ENCODE measurements at regions not wholly inside any gene's neighbourhood (a gene's known extent, or its start where the extent isn't known, plus 50 kb on each side); places are given as distances from the start of the nearest gene placed in this dataset.
"Not testable (repeated sequence)": the region's sequence is repeated elsewhere in the genome, so short reads cannot be mapped to it uniquely, and the experiment has no call there.

GRCh38 chr12:89195470-89195869 is 156.8 kb downstream of the DUSP6 start:
- TF ChIP-seq POLR2A (IDR thresholded peaks at IDR 0.05; ENCODE audit: low read depth, low read length) (no peak), TAF1 (IDR thresholded peaks at IDR 0.05; ENCODE audit: borderline replicate concordance, low read depth, low read length) (no peak)
- DNase-seq (ENCODE audit: insufficient read length) (no peak), FAIRE-seq (no peak)

- no peak for FAIRE-seq
- DNase-seq (ENCODE audit: insufficient read length), result no peak
- no peak for TF ChIP-seq POLR2A (IDR thresholded peaks at IDR 0.05; ENCODE audit: low read depth, low read length)
- TF ChIP-seq TAF1 (IDR thresholded peaks at IDR 0.05; ENCODE audit: borderline replicate concordance, low read depth, low read length), result no peak
- no peak for TF ChIP-seq POLR2AphosphoS5 (IDR thresholded peaks at IDR 0.05; ENCODE audit: low read depth, low read length)
Measured at GRCh38 chr12:89194683-89195082, 157.6 kb downstream of the DUSP6 start.

- no peak for DNase-seq (ENCODE audit: insufficient read length)
- no peak for TF ChIP-seq POLR2AphosphoS5 (IDR thresholded peaks at IDR 0.05; ENCODE audit: low read depth, low read length)
- TF ChIP-seq POLR2A (IDR thresholded peaks at IDR 0.05; ENCODE audit: low read depth, low read length), result no peak
- TF ChIP-seq TAF1 (IDR thresholded peaks at IDR 0.05; ENCODE audit: borderline replicate concordance, low read depth, low read length), result no peak
- FAIRE-seq, result no peak
Measured at GRCh38 chr12:89192429-89192828, 159.9 kb downstream of the DUSP6 start.

- FAIRE-seq; DNase-seq (ENCODE audit: insufficient read length): not testable (repeated sequence)
Measured at GRCh38 chr12:89191597-89191996, 160.7 kb downstream of the DUSP6 start.

GRCh38 chr12:89189448-89189847 is 162.9 kb downstream of the DUSP6 start:
- FAIRE-seq, result no peak
- no peak for DNase-seq (ENCODE audit: insufficient read length)
- TF ChIP-seq POLR2AphosphoS5 (IDR thresholded peaks at IDR 0.05; ENCODE audit: low read depth, low read length), result no peak
- no peak for TF ChIP-seq TAF1 (IDR thresholded peaks at IDR 0.05; ENCODE audit: borderline replicate concordance, low read depth, low read length)
- no peak for TF ChIP-seq POLR2A (IDR thresholded peaks at IDR 0.05; ENCODE audit: low read depth, low read length)

GRCh38 chr12:89187507-89187906 is 164.8 kb downstream of the DUSP6 start:
- no peak for FAIRE-seq
- no peak for TF ChIP-seq POLR2AphosphoS5 (IDR thresholded peaks at IDR 0.05; ENCODE audit: low read depth, low read length)
- no peak for TF ChIP-seq TAF1 (IDR thresholded peaks at IDR 0.05; ENCODE audit: borderline replicate concordance, low read depth, low read length)
- no peak for TF ChIP-seq POLR2A (IDR thresholded peaks at IDR 0.05; ENCODE audit: low read depth, low read length)
- DNase-seq (ENCODE audit: insufficient read length), result no peak

GRCh38 chr12:89185889-89186288 is 166.4 kb downstream of the DUSP6 start:
- DNase-seq (ENCODE audit: insufficient read length) (no peak), FAIRE-seq (no peak)
- TF ChIP-seq POLR2A (IDR thresholded peaks at IDR 0.05; ENCODE audit: low read depth, low read length), result no peak
- no peak for TF ChIP-seq POLR2AphosphoS5 (IDR thresholded peaks at IDR 0.05; ENCODE audit: low read depth, low read length)
- no peak for TF ChIP-seq TAF1 (IDR thresholded peaks at IDR 0.05; ENCODE audit: borderline replicate concordance, low read depth, low read length)

GRCh38 chr12:89185181-89185580 is 167.1 kb downstream of the DUSP6 start:
- TF ChIP-seq POLR2A (IDR thresholded peaks at IDR 0.05; ENCODE audit: low read depth, low read length), result no peak
- TF ChIP-seq TAF1 (IDR thresholded peaks at IDR 0.05; ENCODE audit: borderline replicate concordance, low read depth, low read length), result no peak
- no peak for TF ChIP-seq POLR2AphosphoS5 (IDR thresholded peaks at IDR 0.05; ENCODE audit: low read depth, low read length)
- DNase-seq (ENCODE audit: insufficient read length) (no peak), FAIRE-seq (no peak)

- no peak for FAIRE-seq
- no peak for DNase-seq (ENCODE audit: insufficient read length)
Measured at GRCh38 chr12:89183985-89184435, 168.3 kb downstream of the DUSP6 start.

GRCh38 chr12:89181271-89181920 is 170.9 kb downstream of the DUSP6 start:
- no peak for DNase-seq (ENCODE audit: insufficient read length)
- TF ChIP-seq POLR2A (IDR thresholded peaks at IDR 0.05; ENCODE audit: low read depth, low read length) (no peak), TAF1 (IDR thresholded peaks at IDR 0.05; ENCODE audit: borderline replicate concordance, low read depth, low read length) (no peak), POLR2AphosphoS5 (IDR thresholded peaks at IDR 0.05; ENCODE audit: low read depth, low read length) (no peak)
- no peak for FAIRE-seq

More at GRCh38 chr12:89183985-89184435, 168.3 kb downstream of the DUSP6 start:
- TF ChIP-seq POLR2AphosphoS5 (IDR thresholded peaks at IDR 0.05; ENCODE audit: low read depth, low read length) (no peak), POLR2A (IDR thresholded peaks at IDR 0.05; ENCODE audit: low read depth, low read length) (no peak), TAF1 (IDR thresholded peaks at IDR 0.05; ENCODE audit: borderline replicate concordance, low read depth, low read length) (no peak)

- FAIRE-seq, result no peak
- TF ChIP-seq POLR2AphosphoS5 (IDR thresholded peaks at IDR 0.05; ENCODE audit: low read depth, low read length) (no peak), TAF1 (IDR thresholded peaks at IDR 0.05; ENCODE audit: borderline replicate concordance, low read depth, low read length) (no peak), POLR2A (IDR thresholded peaks at IDR 0.05; ENCODE audit: low read depth, low read length) (no peak)
- no peak for DNase-seq (ENCODE audit: insufficient read length)
Measured at GRCh38 chr12:89180496-89180895, 171.8 kb downstream of the DUSP6 start.

- TF ChIP-seq POLR2AphosphoS5 (IDR thresholded peaks at IDR 0.05; ENCODE audit: low read depth, low read length) (no peak), POLR2A (IDR thresholded peaks at IDR 0.05; ENCODE audit: low read depth, low read length) (no peak), TAF1 (IDR thresholded peaks at IDR 0.05; ENCODE audit: borderline replicate concordance, low read depth, low read length) (no peak)
- DNase-seq (ENCODE audit: insufficient read length), result no peak
- FAIRE-seq, result no peak
Measured at GRCh38 chr12:89179983-89180382, 172.3 kb downstream of the DUSP6 start.

Data from GM12892 (cell line).